SK-N-SH (cell line): ENCODE measurements at regions not wholly inside any gene's neighbourhood (a gene's known extent, or its start where the extent isn't known, plus 50 kb on each side); places are given as distances from the start of the nearest gene placed in this dataset.

Source experiments
- CTCF ChIP-seq: fragments of 200-600 bp; sonication (generic); IDR thresholded peaks from 2 replicates; pipeline ENCODE4 v1.6.1; 2017; ENCODE audit warnings: antibody characterized with exemption, mild to moderate bottlenecking, moderate library complexity
- MXI1 ChIP-seq: IDR thresholded peaks from 2 replicates; pipeline ENCODE4 v1.6.1; 2012; ENCODE audit warnings: mild to moderate bottlenecking, low read depth, low read length, improper control_type of control experiment
- NFIC ChIP-seq: IDR thresholded peaks from 2 replicates; pipeline ENCODE4 v1.4.0; 2012; ENCODE audit warnings: borderline replicate concordance
- NRF1 ChIP-seq: IDR thresholded peaks from 2 replicates; pipeline ENCODE4 v1.6.1; 2012; ENCODE audit warnings: low read depth, mild to moderate bottlenecking, low read length
- RAD21 ChIP-seq: IDR thresholded peaks from 2 replicates; pipeline ENCODE4 v1.6.1; 2012; ENCODE audit warnings: mild to moderate bottlenecking, low read length
- RFX5 ChIP-seq: IDR thresholded peaks from 2 replicates; pipeline ENCODE4 v1.6.1; 2012; ENCODE audit warnings: mild to moderate bottlenecking, improper control_type of control experiment, low read length
- USF1 ChIP-seq: IDR thresholded peaks from 2 replicates; pipeline ENCODE4 v1.4.0; 2012; ENCODE audit warnings: low read depth, borderline replicate concordance
- TF ChIP-seq, protein P1 (sequence below): IDR thresholded peaks from 2 replicates; pipeline ENCODE4; 2012

DNA sequence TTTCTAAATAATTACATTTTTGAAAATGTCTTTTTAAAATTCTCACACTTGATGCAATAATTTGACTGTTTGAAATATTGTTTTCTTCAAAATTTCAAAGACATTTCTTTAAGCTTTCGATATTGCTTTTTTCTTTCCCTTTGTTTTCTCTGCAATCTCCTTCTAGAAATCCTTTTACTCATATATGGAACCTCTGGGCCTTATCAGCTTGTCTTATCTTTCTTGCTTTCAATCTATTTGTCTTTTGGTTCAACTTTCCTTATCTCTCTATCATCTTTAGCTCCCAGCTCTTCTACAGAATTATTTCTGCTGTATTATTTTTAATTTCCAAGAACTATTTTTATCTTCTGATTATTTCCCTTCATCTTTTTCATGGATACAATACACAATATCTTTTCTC is 80.7 kb upstream of the DIAPH3 start:
- TF ChIP-seq USF1 (no peak), RAD21 (no peak), CTCF (no peak), RFX5 (no peak), MXI1 (no peak), NRF1 (no peak), NFIC (no peak)
- TF ChIP-seq, protein P1, sequence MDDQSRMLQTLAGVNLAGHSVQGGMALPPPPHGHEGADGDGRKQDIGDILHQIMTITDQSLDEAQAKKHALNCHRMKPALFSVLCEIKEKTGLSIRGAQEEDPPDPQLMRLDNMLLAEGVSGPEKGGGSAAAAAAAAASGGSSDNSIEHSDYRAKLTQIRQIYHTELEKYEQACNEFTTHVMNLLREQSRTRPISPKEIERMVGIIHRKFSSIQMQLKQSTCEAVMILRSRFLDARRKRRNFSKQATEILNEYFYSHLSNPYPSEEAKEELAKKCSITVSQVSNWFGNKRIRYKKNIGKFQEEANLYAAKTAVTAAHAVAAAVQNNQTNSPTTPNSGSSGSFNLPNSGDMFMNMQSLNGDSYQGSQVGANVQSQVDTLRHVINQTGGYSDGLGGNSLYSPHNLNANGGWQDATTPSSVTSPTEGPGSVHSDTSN, result no peak
